ENCODE measurements at regions not wholly inside any gene's neighbourhood (a gene's known extent, or its start where the extent isn't known, plus 50 kb on each side); places are given as distances from the start of the nearest gene placed in this dataset.

GRCh38 chr17:55830699-55831471 is 80.0 kb downstream of the PCTP start:
- no peak for TF ChIP-seq CTCF (IDR thresholded peaks at IDR 0.05; ENCODE audit: low read length)
- no peak for TF ChIP-seq EZH2phosphoT487 (IDR thresholded peaks at IDR 0.05; ENCODE audit: low read length)
- no peak for TF ChIP-seq EZH2 (optimal IDR thresholded peaks at IDR 0.05; ENCODE audit: low read depth, low read length)
